ENCODE measurements at regions not wholly inside any gene's neighbourhood (a gene's known extent, or its start where the extent isn't known, plus 50 kb on each side); places are given as distances from the start of the nearest gene placed in this dataset.

DNA sequence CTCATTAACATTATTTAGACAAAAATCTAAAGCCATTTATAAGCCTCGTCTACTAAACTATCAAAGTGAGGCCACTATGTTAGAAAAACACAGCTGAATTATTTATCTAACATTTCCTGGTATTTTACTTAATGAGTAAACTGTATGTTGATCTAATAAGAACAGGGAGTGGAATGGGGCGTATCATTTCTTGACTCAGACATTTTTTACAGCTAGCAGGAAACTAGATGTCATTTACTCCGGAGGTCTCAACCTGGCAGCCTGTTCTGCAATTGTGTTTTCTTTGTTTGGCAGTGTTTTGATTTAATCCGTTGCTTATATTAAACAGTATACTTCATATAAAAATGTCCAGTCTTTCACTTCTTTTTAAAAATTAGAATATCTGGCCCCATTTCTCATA, 79.1 kb upstream of the ABI3BP start:
- TF ChIP-seq POLR2A (IDR thresholded peaks at IDR 0.05): no peak
- TF ChIP-seq, protein P1, sequence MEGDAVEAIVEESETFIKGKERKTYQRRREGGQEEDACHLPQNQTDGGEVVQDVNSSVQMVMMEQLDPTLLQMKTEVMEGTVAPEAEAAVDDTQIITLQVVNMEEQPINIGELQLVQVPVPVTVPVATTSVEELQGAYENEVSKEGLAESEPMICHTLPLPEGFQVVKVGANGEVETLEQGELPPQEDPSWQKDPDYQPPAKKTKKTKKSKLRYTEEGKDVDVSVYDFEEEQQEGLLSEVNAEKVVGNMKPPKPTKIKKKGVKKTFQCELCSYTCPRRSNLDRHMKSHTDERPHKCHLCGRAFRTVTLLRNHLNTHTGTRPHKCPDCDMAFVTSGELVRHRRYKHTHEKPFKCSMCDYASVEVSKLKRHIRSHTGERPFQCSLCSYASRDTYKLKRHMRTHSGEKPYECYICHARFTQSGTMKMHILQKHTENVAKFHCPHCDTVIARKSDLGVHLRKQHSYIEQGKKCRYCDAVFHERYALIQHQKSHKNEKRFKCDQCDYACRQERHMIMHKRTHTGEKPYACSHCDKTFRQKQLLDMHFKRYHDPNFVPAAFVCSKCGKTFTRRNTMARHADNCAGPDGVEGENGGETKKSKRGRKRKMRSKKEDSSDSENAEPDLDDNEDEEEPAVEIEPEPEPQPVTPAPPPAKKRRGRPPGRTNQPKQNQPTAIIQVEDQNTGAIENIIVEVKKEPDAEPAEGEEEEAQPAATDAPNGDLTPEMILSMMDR (IDR thresholded peaks at IDR 0.05): no peak

All from uterus (tissue), 2 donors.